ENCODE measurements at regions not wholly inside any gene's neighbourhood (a gene's known extent, or its start where the extent isn't known, plus 50 kb on each side); places are given as distances from the start of the nearest gene placed in this dataset.

DNA sequence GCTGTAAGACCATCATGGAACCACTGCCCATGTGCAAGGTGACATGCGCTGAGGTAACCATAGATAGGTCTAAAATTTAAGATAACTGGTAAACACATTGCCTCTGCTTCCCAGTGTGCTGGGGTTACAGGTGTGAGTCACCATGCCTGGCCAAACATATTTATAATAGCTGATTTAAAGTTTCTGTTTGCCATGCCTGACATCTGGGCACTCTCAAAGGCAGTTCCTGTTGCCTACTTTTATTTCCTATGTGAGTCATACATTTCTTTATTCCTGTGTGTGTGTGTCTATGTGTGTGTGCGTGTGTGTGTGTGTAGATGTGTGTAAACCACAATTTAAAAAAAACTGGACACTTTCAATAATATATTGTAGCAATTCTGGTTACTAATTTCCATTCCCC is 415.2 kb upstream of the NETO1 start:
- no peak overlapping the region for H3K4me3 ChIP-seq (ENCODE audit: low read depth, low read length)
- DNase-seq (ENCODE audit: low read depth) = no peak
- TF ChIP-seq, protein P1, sequence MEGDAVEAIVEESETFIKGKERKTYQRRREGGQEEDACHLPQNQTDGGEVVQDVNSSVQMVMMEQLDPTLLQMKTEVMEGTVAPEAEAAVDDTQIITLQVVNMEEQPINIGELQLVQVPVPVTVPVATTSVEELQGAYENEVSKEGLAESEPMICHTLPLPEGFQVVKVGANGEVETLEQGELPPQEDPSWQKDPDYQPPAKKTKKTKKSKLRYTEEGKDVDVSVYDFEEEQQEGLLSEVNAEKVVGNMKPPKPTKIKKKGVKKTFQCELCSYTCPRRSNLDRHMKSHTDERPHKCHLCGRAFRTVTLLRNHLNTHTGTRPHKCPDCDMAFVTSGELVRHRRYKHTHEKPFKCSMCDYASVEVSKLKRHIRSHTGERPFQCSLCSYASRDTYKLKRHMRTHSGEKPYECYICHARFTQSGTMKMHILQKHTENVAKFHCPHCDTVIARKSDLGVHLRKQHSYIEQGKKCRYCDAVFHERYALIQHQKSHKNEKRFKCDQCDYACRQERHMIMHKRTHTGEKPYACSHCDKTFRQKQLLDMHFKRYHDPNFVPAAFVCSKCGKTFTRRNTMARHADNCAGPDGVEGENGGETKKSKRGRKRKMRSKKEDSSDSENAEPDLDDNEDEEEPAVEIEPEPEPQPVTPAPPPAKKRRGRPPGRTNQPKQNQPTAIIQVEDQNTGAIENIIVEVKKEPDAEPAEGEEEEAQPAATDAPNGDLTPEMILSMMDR (conservative IDR thresholded peaks at IDR 0.05; ENCODE audit: low read depth, low read length) = no peak

GRCh38 chr18:73279498-73279897 is 411.7 kb upstream of the NETO1 start:
- H3K4me3 ChIP-seq (ENCODE audit: low read depth, low read length) = no peak overlapping the region
- no peak for DNase-seq (ENCODE audit: low read depth)
- TF ChIP-seq, protein P1 (conservative IDR thresholded peaks at IDR 0.05; ENCODE audit: low read depth, low read length) = no peak

GRCh38 chr18:73274812-73275621 is 407.2 kb upstream of the NETO1 start:
- H3K4me3 ChIP-seq (ENCODE audit: low read depth, low read length) = no peak overlapping the region
- no peak for DNase-seq (ENCODE audit: low read depth)
- TF ChIP-seq, protein P1 (conservative IDR thresholded peaks at IDR 0.05; ENCODE audit: low read depth, low read length) = no peak

- DNase-seq (ENCODE audit: low read depth) = no peak
- TF ChIP-seq, protein P1 (conservative IDR thresholded peaks at IDR 0.05; ENCODE audit: low read depth, low read length) = no peak
- H3K4me3 ChIP-seq (ENCODE audit: low read depth, low read length) = no peak overlapping the region
Measured at GRCh38 chr18:73270920-73271634, 403.3 kb upstream of the NETO1 start.

- H3K4me3 ChIP-seq (ENCODE audit: low read depth, low read length) = no peak overlapping the region
- TF ChIP-seq, protein P1 (conservative IDR thresholded peaks at IDR 0.05; ENCODE audit: low read depth, low read length) = no peak
- no peak for DNase-seq (ENCODE audit: low read depth)
Measured at GRCh38 chr18:73264562-73264921, 396.8 kb upstream of the NETO1 start.

DNA sequence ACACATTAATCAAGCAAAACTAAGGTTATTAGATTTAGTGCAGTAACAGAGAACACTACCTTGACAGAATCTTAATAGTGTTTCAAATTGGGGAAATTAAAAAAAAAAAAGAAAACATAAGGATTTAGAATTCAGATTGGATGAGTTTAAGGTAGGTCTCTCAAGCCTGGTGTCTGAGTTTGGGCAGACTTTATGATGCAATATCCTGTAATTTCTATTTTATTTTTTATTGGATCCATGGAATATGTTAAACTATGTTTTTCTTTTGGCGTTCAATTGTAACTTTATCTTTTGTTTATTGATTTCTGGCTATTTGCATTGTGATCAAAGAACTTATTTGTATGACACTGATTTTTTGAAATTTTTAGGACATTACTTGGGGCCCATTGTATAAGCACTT is 394.1 kb upstream of the NETO1 start:
- TF ChIP-seq, protein P1 (conservative IDR thresholded peaks at IDR 0.05; ENCODE audit: low read depth, low read length) = no peak
- no peak for DNase-seq (ENCODE audit: low read depth)
- H3K4me3 ChIP-seq (ENCODE audit: low read depth, low read length) = no peak overlapping the region

All from epithelial cell of proximal tubule (primary cell).